Upper lobe of left lung (tissue), 6 donors: ENCODE measurements at regions not wholly inside any gene's neighbourhood (a gene's known extent, or its start where the extent isn't known, plus 50 kb on each side); places are given as distances from the start of the nearest gene placed in this dataset.

Source experiments
- ATAC-seq, 2 donors: fragments of 200-7000 bp; cut with Tn5 transposase; one replicate each; pipeline ENCODE4 v1.9.1; 2022; ENCODE audit warnings: mild to moderate bottlenecking in 2 of 2, moderate library complexity in 2 of 2; ENCODE audit not compliant: low FRiP score in 2 of 2
- DNase-seq, 2 donors: peaks; one replicate each; pipeline ENCODE4 v3.0.0-alpha.2; 2019 to 2020
- H3K27ac ChIP-seq, 4 donors: fragments of 200-600 bp; sonication (generic); one replicate each; pipeline ENCODE4 v1.5.1; 2016 to 2019
- H3K27me3 ChIP-seq, 4 donors: fragments of 200-600 bp; sonication (generic); one replicate each; pipeline ENCODE4 v1.5.1; 2017 to 2019
- H3K36me3 ChIP-seq, 4 donors: fragments of 200-600 bp; sonication (generic); one replicate each; pipeline ENCODE4 v1.5.1; 2016 to 2019
- H3K4me1 ChIP-seq, 4 donors: fragments of 200-600 bp; sonication (generic); one replicate each; pipeline ENCODE4 v1.5.1; 2018 to 2019
- H3K4me3 ChIP-seq, 4 donors: fragments of 200-600 bp; sonication (generic); one replicate each; pipeline ENCODE4 v1.5.1; 2017 to 2019; ENCODE audit warnings: mild to moderate bottlenecking in 2 of 4, moderate library complexity in 1 of 4
- H3K9me3 ChIP-seq, 4 donors: fragments of 200-600 bp; sonication (generic); one replicate each; pipeline ENCODE4 v1.5.1; 2018 to 2019
- EP300 ChIP-seq, 4 donors: sonication (generic); formaldehyde crosslinking; IDR thresholded peaks; one replicate each; pipeline ENCODE4 v1.5.1; 2017; ENCODE audit warnings: antibody characterized with exemption in 4 of 4, control low read depth in 2 of 4
- POLR2A ChIP-seq, 4 donors: fragments of 450-650 bp; IDR thresholded peaks; one replicate each; pipeline ENCODE4 v1.5.1; 2016 to 2017; ENCODE audit warnings: antibody characterized with exemption in 4 of 4, mild to moderate bottlenecking in 2 of 4
- POLR2AphosphoS5 ChIP-seq, 2 donors: sonication (generic); formaldehyde crosslinking; IDR thresholded peaks; one replicate each; pipeline ENCODE4 v1.5.1; 2017; ENCODE audit warnings: antibody characterized with exemption in 2 of 2
- WGBS, 2 donors: methylation state at CpG; one replicate each; pipeline ENCODE4 v1.1.5; 2017 to 2018; 5-methylcytosine and 5-hydroxymethylcytosine counted together
- TF ChIP-seq, protein P1 (sequence below), 6 experiments: fragments of 450-650 bp in 4 of 6; fragments of 200-600 bp in 2 of 6; sonication (generic) in 2 of 6; IDR thresholded peaks; one replicate each; pipeline ENCODE4 v1.5.1; 2016 to 2019; ENCODE audit warnings: antibody characterized with exemption in 6 of 6
- donor health status: DM: no; HTN: no; CAD: no; lungs with moderate emphysema.
- donor health status: DM: no; HTN: yes; CAD: no; lungs with severe emphysema.

DNA sequence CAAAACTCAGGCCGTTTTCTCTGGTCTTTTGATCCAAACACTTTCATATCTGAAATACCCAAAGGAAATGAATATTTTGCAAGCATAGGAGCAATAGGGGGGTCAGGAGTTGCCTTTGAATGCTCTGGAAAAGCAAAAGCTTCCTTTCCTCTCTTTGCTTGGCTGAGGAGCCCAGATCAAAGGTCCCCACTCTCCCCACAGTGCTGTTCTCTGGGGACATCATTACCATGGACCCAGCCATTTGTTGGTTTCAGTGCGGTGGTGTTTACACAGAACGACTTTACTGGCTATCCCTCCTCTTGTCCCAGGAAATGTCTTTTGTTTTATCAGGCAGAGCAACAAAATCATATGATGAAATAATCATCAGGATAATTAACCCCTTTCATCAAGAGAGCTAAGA lies 1089.1 kb downstream of the TBC1D22A start:
- Histone ChIP-seq H3K36me3 (no peaks in the 10 kb centered on the region), H3K27me3 (no peaks in the 10 kb centered on the region), H3K27ac (no peak overlapping the region), H3K4me3 (no peak overlapping the region), H3K4me1 (no peaks in the 10 kb centered on the region), H3K9me3 (no peaks in the 10 kb centered on the region)
- DNase-seq: no peak
- ATAC-seq: no peak
- TF ChIP-seq POLR2A (IDR thresholded peaks at IDR 0.05) (no peak), POLR2AphosphoS5 (IDR thresholded peaks at IDR 0.05) (no peak), EP300 (IDR thresholded peaks at IDR 0.05) (no peak)
- TF ChIP-seq, protein P1, sequence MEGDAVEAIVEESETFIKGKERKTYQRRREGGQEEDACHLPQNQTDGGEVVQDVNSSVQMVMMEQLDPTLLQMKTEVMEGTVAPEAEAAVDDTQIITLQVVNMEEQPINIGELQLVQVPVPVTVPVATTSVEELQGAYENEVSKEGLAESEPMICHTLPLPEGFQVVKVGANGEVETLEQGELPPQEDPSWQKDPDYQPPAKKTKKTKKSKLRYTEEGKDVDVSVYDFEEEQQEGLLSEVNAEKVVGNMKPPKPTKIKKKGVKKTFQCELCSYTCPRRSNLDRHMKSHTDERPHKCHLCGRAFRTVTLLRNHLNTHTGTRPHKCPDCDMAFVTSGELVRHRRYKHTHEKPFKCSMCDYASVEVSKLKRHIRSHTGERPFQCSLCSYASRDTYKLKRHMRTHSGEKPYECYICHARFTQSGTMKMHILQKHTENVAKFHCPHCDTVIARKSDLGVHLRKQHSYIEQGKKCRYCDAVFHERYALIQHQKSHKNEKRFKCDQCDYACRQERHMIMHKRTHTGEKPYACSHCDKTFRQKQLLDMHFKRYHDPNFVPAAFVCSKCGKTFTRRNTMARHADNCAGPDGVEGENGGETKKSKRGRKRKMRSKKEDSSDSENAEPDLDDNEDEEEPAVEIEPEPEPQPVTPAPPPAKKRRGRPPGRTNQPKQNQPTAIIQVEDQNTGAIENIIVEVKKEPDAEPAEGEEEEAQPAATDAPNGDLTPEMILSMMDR (IDR thresholded peaks at IDR 0.05): no peak
- WGBS, 2 donors: 33 to 39% methylated on average over 3 of the region's 3 CpGs

DNA sequence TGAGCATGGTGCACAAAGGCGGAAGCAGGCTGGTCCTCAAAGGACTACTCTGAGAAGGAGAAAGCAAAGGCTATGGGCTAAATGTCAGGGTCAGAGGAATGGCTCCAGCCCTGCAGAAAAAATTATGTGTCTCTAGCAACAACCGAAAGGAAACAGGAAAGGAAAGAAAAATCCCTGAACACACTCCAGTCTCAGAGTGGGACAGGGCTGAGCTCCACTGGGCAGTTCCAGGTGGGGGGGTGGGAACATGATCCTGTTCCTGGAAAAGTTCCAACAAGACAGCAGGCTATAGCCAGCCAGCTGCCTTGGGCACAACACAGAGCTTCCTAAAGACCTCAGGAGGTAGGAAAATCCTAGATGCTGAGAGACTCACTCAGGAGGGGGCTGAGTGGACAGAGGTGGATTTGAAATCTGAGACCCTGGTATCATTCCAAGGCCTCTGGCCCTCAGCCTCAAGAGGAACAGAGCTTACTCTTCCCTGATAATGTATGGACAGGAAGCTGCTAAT lies 1088.2 kb downstream of the TBC1D22A start:
- H3K4me1 ChIP-seq: no peaks in the 10 kb centered on the region
- no peaks in the 10 kb centered on the region for H3K36me3 ChIP-seq
- no peaks in the 10 kb centered on the region for H3K27me3 ChIP-seq
- no peak overlapping the region for H3K27ac ChIP-seq
- ATAC-seq (no peak), DNase-seq (no peak)
- 43 to 56% methylated on average over 2 of the region's 2 CpGs for WGBS, 2 donors
- H3K4me3 ChIP-seq: no peak overlapping the region
- no peaks in the 10 kb centered on the region for H3K9me3 ChIP-seq
- TF ChIP-seq POLR2AphosphoS5 (IDR thresholded peaks at IDR 0.05) (no peak), POLR2A (IDR thresholded peaks at IDR 0.05) (no peak), EP300 (IDR thresholded peaks at IDR 0.05) (no peak)
- TF ChIP-seq, protein P1 (IDR thresholded peaks at IDR 0.05): no peak

- DNase-seq (no peak), ATAC-seq (no peak)
- 70 to 82% methylated on average over 6 of the region's 6 CpGs for WGBS, 2 donors
- Histone ChIP-seq H3K9me3 (no peaks in the 10 kb centered on the region), H3K4me1 (no peaks in the 10 kb centered on the region), H3K27me3 (no peaks in the 10 kb centered on the region), H3K4me3 (no peak overlapping the region), H3K27ac (no peak overlapping the region), H3K36me3 (no peaks in the 10 kb centered on the region)
- TF ChIP-seq POLR2A (IDR thresholded peaks at IDR 0.05) (no peak), EP300 (IDR thresholded peaks at IDR 0.05) (no peak), POLR2AphosphoS5 (IDR thresholded peaks at IDR 0.05) (no peak)
- TF ChIP-seq, protein P1 (IDR thresholded peaks at IDR 0.05): no peak
Observed at GRCh38 chr22:47849576-47849975, 1087.1 kb downstream of the TBC1D22A start.

DNA sequence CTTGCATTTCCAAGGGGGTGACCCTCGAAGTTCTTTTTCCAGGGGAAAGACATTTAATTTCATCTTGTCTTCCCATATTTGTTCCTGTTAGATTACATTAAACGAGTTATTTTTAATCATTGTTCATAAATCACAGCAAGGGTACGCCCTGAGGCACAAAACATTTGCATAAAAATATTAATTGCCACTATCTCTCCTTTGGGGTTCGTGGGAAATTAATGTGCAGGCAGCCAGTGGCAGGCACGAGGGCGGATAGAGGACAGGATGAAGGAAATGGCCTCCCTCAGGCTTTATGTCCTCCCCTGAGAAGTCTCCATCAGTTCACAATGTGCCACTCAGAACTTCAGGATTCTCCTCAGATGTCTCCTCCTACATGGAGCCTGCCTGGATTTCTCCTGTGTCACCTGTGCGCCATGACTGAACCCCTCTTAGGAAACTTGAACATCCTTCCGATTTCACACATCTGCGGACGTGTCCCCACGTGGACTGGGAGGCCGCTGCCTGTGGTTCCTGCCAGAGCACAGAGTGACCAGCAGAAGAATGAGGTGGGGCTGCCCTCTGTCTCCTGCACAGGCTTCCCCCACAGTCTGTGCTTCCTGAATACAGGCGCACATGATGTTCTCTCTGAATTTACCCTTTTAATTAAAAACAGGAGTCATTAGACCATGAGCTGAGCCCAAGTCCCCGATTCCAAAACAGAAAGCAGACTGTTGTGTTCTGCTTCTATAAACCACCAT lies 1085.9 kb downstream of the TBC1D22A start:
- ATAC-seq: no peak
- DNase-seq: no peak
- TF ChIP-seq POLR2A (IDR thresholded peaks at IDR 0.05) (no peak), POLR2AphosphoS5 (IDR thresholded peaks at IDR 0.05) (no peak), EP300 (IDR thresholded peaks at IDR 0.05) (no peak)
- TF ChIP-seq, protein P1 (IDR thresholded peaks at IDR 0.05): no peak

More for the DNA sequence above, 1085.9 kb downstream of the TBC1D22A start:
- no peak overlapping the region for H3K27ac ChIP-seq
- no peaks in the 10 kb centered on the region for H3K36me3 ChIP-seq
- 80 to 82% methylated on average over 10 to 14 of the region's 14 CpGs for WGBS, 2 donors
- no peaks in the 10 kb centered on the region for H3K4me1 ChIP-seq
- H3K9me3 ChIP-seq: no peaks in the 10 kb centered on the region
- no peak overlapping the region for H3K4me3 ChIP-seq
- no peaks in the 10 kb centered on the region for H3K27me3 ChIP-seq
